Skeletal muscle tissue (tissue), 3 donors: ENCODE measurements at regions not wholly inside any gene's neighbourhood (a gene's known extent, or its start where the extent isn't known, plus 50 kb on each side); places are given as distances from the start of the nearest gene placed in this dataset.

ENCODE experiments used
- H3K27ac ChIP-seq: one replicate; pipeline ENCODE4 v1.7.0; 2013; ENCODE audit warnings: mild to moderate bottlenecking, low read depth, low read length, inconsistent platforms
- H3K27me3 ChIP-seq, 3 donors: one replicate each; pipeline ENCODE4 v1.7.0; 2013; ENCODE audit warnings: low read length in 3 of 3; ENCODE audit not compliant: control insufficient read depth in 3 of 3, insufficient read depth in 3 of 3
- H3K36me3 ChIP-seq, 3 donors: one replicate each; pipeline ENCODE4 v1.7.0; 2013; ENCODE audit warnings: low read length in 3 of 3; ENCODE audit not compliant: control insufficient read depth in 3 of 3, insufficient read depth in 3 of 3
- H3K4me1 ChIP-seq, 3 donors: one replicate each; pipeline ENCODE4 v1.7.0; 2013; ENCODE audit warnings: low read length in 3 of 3, mild to moderate bottlenecking in 3 of 3; ENCODE audit not compliant: control insufficient read depth in 3 of 3, insufficient read depth in 3 of 3
- H3K4me3 ChIP-seq, 3 donors: one replicate each; pipeline ENCODE4 v1.7.0; 2013; ENCODE audit warnings: low read length in 3 of 3
- H3K9ac ChIP-seq, 3 donors: one replicate each; pipeline ENCODE4 v1.7.0; 2013; ENCODE audit warnings: low read length in 3 of 3, mild to moderate bottlenecking in 3 of 3, moderate library complexity in 2 of 3, low read depth in 1 of 3
- H3K9me3 ChIP-seq, 3 donors: one replicate each; pipeline ENCODE4 v1.7.0; 2013; ENCODE audit warnings: low read length in 3 of 3; ENCODE audit not compliant: control insufficient read depth in 3 of 3
- donor health status: Osteomylitis.

- Histone ChIP-seq H3K4me1 (peaks cover 9 to 10% (median 10%) of the 10 kb centered on the region in 3 donors), H3K9ac (no peak overlapping the region), H3K27me3 (no peaks in the 10 kb centered on the region), H3K36me3 (no peaks in the 10 kb centered on the region), H3K27ac (no peak overlapping the region), H3K9me3 (no peaks in the 10 kb centered on the region), H3K4me3 (no peak overlapping the region)
These were observed 453.9 kb upstream of the PROK2 start for GRCh38 chr3:72238801-72239200.

GRCh38 chr3:72238010-72238691 is 453.2 kb upstream of the PROK2 start:
- H3K27me3 ChIP-seq = no peaks in the 10 kb centered on the region
- H3K36me3 ChIP-seq = no peaks in the 10 kb centered on the region
- H3K27ac ChIP-seq = no peak overlapping the region
- no peaks in the 10 kb centered on the region for H3K9me3 ChIP-seq
- peaks cover 12 to 16% (median 15%) of the 10 kb centered on the region in 3 donors for H3K4me1 ChIP-seq
- no peak overlapping the region for H3K9ac ChIP-seq
- no peak overlapping the region for H3K4me3 ChIP-seq

GRCh38 chr3:72237679-72238009 is 452.7 kb upstream of the PROK2 start:
- Histone ChIP-seq H3K4me1 (peaks cover 12 to 16% (median 15%) of the 10 kb centered on the region in 3 donors), H3K27ac (no peak overlapping the region), H3K9me3 (no peaks in the 10 kb centered on the region), H3K27me3 (no peaks in the 10 kb centered on the region), H3K36me3 (no peaks in the 10 kb centered on the region), H3K4me3 (no peak overlapping the region), H3K9ac (no peak overlapping the region)

GRCh38 chr3:72234391-72234790 is 449.4 kb upstream of the PROK2 start:
- Histone ChIP-seq H3K9ac (no peak overlapping the region), H3K4me1 (peaks cover 23 to 27% (median 26%) of the 10 kb centered on the region in 3 donors), H3K27me3 (peaks cover 0 to 5% (median 0%) of the 10 kb centered on the region in 3 donors), H3K9me3 (no peaks in the 10 kb centered on the region), H3K27ac (no peak overlapping the region), H3K4me3 (peak overlapping the region in 1 of 3 donors; percentile 10), H3K36me3 (no peaks in the 10 kb centered on the region)

DNA sequence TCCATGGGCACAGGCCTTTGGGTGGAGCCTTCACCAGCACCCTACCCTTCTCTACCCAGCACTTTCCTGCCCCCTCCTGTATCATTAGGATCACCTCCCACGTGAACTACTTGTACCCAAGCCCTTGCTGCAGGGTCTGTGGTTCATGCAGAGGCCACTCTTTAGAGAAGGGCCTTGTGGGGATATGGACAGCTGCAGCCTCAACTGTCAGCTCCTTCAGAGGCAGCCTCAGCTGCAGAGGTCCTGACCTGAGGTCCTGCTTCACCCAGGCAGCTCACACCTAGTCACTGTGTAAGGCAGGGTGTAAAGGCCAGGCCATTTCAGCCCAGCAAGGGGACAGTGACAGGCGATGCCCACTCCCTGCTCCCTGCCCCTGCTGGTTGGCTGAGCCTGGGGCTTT is 448.6 kb upstream of the PROK2 start:
- peaks cover 0 to 5% (median 0%) of the 10 kb centered on the region in 3 donors for H3K27me3 ChIP-seq
- no peaks in the 10 kb centered on the region for H3K36me3 ChIP-seq
- H3K27ac ChIP-seq = no peak overlapping the region
- no peaks in the 10 kb centered on the region for H3K9me3 ChIP-seq
- H3K4me3 ChIP-seq = no peak overlapping the region
- no peak overlapping the region for H3K9ac ChIP-seq
- H3K4me1 ChIP-seq = peaks cover 23 to 27% (median 26%) of the 10 kb centered on the region in 3 donors

DNA sequence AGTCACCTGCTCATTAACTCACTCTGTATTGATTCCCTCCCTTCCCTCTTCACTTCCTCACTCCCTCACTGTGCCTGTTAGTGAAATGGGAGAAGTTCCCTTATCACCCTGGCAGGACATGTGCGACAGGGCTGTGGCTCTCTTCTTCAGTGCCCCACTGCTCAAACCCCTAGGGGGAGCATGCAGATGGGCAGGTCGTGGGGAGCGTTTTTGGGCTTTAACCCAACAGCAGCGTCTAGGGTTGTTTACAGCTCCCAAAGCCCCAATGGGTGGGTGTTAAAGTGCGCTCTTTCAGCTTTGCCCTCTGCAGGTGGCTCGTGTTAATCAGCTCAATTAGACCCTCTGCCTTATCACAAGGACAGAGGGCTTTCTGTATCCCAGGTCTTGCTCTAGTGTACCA is 447.8 kb upstream of the PROK2 start:
- no peaks in the 10 kb centered on the region for H3K36me3 ChIP-seq
- H3K9me3 ChIP-seq = no peaks in the 10 kb centered on the region
- no peak overlapping the region for H3K4me3 ChIP-seq
- H3K4me1 ChIP-seq = peaks cover 23 to 27% (median 26%) of the 10 kb centered on the region in 3 donors
- no peak overlapping the region for H3K9ac ChIP-seq
- H3K27me3 ChIP-seq = peaks cover 0 to 5% (median 0%) of the 10 kb centered on the region in 3 donors
- H3K27ac ChIP-seq = no peak overlapping the region

GRCh38 chr3:72232331-72232730 is 447.4 kb upstream of the PROK2 start:
- no peaks in the 10 kb centered on the region for H3K36me3 ChIP-seq

DNA sequence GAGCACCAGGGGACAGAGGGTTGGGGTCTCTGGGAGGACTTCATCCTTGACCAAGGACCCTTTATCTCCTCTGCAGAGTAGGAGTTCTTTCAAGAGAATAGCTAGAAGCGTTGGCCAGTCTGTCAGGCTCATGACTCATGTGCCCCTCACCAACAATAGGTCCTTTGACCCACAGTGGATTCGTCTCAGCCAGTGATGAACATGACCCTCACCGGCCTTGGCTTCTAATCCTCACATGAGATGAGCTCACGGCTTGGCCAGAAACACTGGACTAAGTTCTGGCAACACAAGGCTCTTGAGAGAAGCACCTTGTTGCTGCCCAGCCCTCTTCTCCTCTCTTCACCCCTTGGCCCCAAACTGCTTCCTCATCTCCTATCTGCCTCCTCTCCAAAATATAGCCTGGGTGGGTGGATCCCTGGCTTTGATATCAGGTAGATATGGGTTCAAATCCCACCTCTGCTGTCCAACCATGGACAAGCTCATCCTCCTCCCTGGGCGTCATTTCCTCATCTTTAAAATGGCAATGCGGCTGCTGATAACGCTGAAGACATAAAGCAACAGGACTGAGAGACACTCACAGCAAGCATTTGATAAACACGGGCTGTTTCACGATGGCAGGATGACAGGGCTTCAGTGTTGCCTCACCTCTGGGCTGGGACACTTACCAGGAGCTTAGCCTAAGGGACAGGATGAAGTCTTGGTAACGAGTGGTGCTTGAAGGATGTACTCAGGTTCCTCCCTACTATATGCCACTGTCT is 446.7 kb upstream of the PROK2 start:
- Histone ChIP-seq H3K4me3 (no peak overlapping the region), H3K36me3 (no peaks in the 10 kb centered on the region), H3K9me3 (no peaks in the 10 kb centered on the region), H3K4me1 (peaks cover 23 to 27% (median 26%) of the 10 kb centered on the region in 3 donors), H3K9ac (no peak overlapping the region), H3K27me3 (peaks cover 0 to 5% (median 0%) of the 10 kb centered on the region in 3 donors), H3K27ac (no peak overlapping the region)

More at GRCh38 chr3:72232331-72232730, 447.4 kb upstream of the PROK2 start:
- H3K27ac ChIP-seq = no peak overlapping the region
- H3K9me3 ChIP-seq = no peaks in the 10 kb centered on the region
- peaks cover 23 to 27% (median 26%) of the 10 kb centered on the region in 3 donors for H3K4me1 ChIP-seq
- no peak overlapping the region for H3K4me3 ChIP-seq
- H3K27me3 ChIP-seq = peaks cover 0 to 5% (median 0%) of the 10 kb centered on the region in 3 donors
- H3K9ac ChIP-seq = no peak overlapping the region

DNA sequence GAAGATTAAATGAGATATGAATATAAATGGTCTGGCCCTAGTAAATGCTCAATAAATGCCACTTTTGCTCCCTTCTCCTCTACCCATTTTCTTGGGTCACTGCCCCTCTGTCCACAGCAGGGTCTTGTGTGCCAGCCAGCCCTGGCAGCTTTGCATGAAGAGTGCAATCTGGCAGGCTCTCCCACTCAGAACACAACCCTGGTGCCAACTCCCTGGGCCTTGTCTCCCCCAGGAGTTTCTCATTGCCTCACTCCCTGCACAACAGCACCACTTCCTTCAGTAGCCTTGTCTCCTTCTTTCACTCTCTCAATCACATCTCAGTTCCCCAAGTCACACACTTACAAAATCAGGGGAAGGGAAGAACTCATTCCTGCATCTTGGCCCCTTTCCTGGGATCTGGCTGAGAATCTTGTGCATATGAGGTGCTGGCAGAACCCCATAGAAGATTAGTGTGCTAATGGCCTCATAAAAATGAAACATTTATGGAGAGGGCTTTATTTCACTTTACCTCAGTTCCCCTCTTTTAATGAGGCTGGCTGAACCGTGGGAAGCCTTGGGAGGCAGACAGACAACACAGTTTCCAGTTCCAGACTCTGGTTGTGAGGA is 445.9 kb upstream of the PROK2 start:
- H3K4me1 ChIP-seq = peaks cover 23 to 27% (median 26%) of the 10 kb centered on the region in 3 donors
- H3K4me3 ChIP-seq = no peak overlapping the region
- H3K9me3 ChIP-seq = no peaks in the 10 kb centered on the region
- no peak overlapping the region for H3K9ac ChIP-seq
- no peaks in the 10 kb centered on the region for H3K36me3 ChIP-seq
- peaks cover 0 to 5% (median 0%) of the 10 kb centered on the region in 3 donors for H3K27me3 ChIP-seq
- no peak overlapping the region for H3K27ac ChIP-seq

GRCh38 chr3:72229952-72230351 is 445.0 kb upstream of the PROK2 start:
- Histone ChIP-seq H3K27me3 (peaks cover 0 to 5% (median 0%) of the 10 kb centered on the region in 3 donors), H3K4me3 (no peak overlapping the region), H3K27ac (no peak overlapping the region), H3K9ac (no peak overlapping the region), H3K4me1 (peaks cover 23 to 27% (median 26%) of the 10 kb centered on the region in 3 donors), H3K9me3 (peaks cover 0 to 3% (median 0%) of the 10 kb centered on the region in 3 donors), H3K36me3 (no peaks in the 10 kb centered on the region)
